ENCODE measurements at regions not wholly inside any gene's neighbourhood (a gene's known extent, or its start where the extent isn't known, plus 50 kb on each side); places are given as distances from the start of the nearest gene placed in this dataset.

DNA sequence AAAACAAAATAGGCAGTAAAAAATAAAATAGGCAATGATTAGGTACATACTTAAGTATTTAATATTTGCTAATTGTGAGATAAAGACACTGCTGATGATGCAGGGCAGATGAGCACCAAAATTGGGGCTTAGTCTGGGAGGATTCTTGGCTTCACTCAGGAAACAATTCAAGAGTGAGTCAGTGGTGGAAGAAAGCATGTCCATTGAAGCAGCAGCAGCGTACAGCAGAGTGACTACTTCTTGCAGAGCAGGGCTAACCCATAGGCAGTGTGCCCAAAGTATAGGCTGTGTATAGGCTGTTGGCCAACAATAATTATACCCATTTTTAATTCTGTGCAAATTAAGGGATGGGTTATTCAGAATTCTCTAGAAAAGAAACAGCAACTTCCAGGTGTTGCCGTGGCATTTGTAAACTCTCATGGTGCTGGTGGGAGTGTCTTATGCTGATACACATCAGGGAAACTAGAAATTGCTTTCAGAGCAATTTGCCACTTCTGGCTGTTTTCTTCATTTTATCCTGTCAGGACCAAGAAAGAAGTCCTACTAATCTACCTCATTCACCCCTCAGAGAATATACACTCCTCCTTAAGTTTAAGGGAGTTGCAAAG lies 317.3 kb upstream of the NAALADL2 start:
- Histone ChIP-seq H3K36me3 (no peaks in the 10 kb centered on the region), H3K4me1 (no peaks in the 10 kb centered on the region), H3K27ac (no peak overlapping the region), H3K27me3 (no peaks in the 10 kb centered on the region), H3K9me3 (no peaks in the 10 kb centered on the region), H3K4me3 (no peak overlapping the region)
- ATAC-seq, result no peak
- no peak for DNase-seq
- TF ChIP-seq POLR2A (IDR thresholded peaks at IDR 0.05), result no peak
- TF ChIP-seq, protein P1, sequence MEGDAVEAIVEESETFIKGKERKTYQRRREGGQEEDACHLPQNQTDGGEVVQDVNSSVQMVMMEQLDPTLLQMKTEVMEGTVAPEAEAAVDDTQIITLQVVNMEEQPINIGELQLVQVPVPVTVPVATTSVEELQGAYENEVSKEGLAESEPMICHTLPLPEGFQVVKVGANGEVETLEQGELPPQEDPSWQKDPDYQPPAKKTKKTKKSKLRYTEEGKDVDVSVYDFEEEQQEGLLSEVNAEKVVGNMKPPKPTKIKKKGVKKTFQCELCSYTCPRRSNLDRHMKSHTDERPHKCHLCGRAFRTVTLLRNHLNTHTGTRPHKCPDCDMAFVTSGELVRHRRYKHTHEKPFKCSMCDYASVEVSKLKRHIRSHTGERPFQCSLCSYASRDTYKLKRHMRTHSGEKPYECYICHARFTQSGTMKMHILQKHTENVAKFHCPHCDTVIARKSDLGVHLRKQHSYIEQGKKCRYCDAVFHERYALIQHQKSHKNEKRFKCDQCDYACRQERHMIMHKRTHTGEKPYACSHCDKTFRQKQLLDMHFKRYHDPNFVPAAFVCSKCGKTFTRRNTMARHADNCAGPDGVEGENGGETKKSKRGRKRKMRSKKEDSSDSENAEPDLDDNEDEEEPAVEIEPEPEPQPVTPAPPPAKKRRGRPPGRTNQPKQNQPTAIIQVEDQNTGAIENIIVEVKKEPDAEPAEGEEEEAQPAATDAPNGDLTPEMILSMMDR (IDR thresholded peaks at IDR 0.05 in 4 of 5, conservative IDR thresholded peaks at IDR 0.05 in 1 of 5), result no peak
- intact Hi-C loops (cut with DNase I; ENCODE audit: low total_unique reads), result no loop called here
- in situ Hi-C loops (cut with MboI; ENCODE audit: low sequenced_read_pairs in 4 of 4), result no loop called here

DNA sequence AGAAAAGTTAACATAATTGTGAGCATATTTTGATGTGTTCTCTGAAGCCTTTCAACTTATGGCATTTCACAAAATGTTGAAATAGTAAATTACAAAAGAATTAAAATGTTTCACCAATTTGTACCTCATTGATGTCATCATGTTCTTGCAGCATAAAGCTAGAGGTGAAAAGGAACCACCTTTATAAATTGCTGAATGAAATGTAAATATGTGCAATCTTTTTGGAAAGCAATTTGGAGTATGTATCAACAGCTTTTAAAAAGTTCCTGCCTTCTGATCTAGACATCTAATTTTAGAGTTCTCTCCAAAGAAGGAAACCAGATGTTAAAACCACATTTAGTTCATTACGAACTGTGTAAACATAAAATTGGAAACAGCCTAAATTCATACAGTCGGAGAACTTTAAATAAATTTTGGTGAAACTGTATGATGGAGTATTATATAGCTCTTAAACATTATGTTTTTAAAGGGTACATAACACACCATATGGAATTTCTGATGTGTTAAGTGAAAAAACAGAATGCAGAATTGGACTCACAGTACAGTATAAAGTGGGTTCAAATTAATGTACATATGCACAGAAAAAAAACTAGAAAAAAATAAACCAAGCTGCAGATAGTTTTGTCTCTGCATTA lies 311.2 kb upstream of the NAALADL2 start:
- H3K4me3 ChIP-seq, result no peak overlapping the region
- DNase-seq, result no peak
- TF ChIP-seq POLR2A (IDR thresholded peaks at IDR 0.05), result no peak
- TF ChIP-seq, protein P1 (IDR thresholded peaks at IDR 0.05 in 4 of 5, conservative IDR thresholded peaks at IDR 0.05 in 1 of 5), result no peak
- H3K27ac ChIP-seq, result no peak overlapping the region
- H3K9me3 ChIP-seq, result no peaks in the 10 kb centered on the region
- H3K27me3 ChIP-seq, result no peaks in the 10 kb centered on the region
- no peaks in the 10 kb centered on the region for H3K36me3 ChIP-seq
- H3K4me1 ChIP-seq, result peaks cover 6 to 7% of the 10 kb centered on the region in 2 donors
- ATAC-seq, result no peak
- in situ Hi-C loops (cut with MboI; ENCODE audit: low sequenced_read_pairs in 4 of 4) (no loop called here), intact Hi-C loops (cut with DNase I; ENCODE audit: low total_unique reads) (no loop called here)

DNA sequence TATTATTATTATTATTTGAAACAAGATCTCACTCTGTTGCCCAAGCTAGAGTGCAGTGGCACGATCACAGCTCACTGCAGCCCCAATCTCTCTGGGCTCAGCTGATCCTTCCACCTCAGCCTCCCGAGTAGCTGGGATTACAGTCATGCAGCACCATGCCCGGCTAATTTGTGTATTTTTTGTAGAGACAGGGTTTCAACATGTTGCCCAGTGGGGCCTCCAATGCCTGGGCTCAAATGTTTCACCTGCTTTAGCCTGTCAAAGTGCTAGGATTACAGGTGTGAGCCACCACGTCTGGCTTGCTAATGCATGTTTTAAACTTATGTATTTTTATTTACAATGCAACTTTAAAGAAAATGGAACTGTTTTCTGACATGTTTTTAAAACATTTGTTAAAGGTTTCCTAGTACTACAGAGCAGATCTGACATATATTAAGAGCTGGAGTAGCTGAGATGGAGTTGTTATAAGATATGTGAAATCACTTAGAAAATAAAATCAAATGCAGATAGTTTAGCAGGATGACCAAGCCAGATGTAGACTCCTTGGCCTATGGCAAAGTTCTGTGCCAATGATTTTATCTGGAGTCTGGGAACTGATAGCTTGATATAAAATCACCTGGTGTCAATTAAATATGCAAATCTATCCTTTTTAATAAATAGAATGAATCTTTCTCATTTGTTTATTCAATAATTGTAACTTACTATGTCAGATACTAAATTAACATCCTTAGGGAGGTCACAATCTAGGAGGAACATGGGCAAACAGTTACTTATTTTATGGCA lies 310.1 kb upstream of the NAALADL2 start:
- H3K27me3 ChIP-seq, result no peaks in the 10 kb centered on the region
- no peaks in the 10 kb centered on the region for H3K9me3 ChIP-seq
- in situ Hi-C loops (cut with MboI; ENCODE audit: low sequenced_read_pairs in 4 of 4), result no loop called here
- DNase-seq (no peak), ATAC-seq (no peak)
- H3K36me3 ChIP-seq, result no peaks in the 10 kb centered on the region
- intact Hi-C loops (cut with DNase I; ENCODE audit: low total_unique reads), result no loop called here
- H3K27ac ChIP-seq, result no peak overlapping the region
- no peak for TF ChIP-seq POLR2A (IDR thresholded peaks at IDR 0.05)
- TF ChIP-seq, protein P1 (IDR thresholded peaks at IDR 0.05 in 4 of 5, conservative IDR thresholded peaks at IDR 0.05 in 1 of 5), result no peak
- peaks cover 6 to 7% of the 10 kb centered on the region in 2 donors for H3K4me1 ChIP-seq
- H3K4me3 ChIP-seq, result no peak overlapping the region

DNA sequence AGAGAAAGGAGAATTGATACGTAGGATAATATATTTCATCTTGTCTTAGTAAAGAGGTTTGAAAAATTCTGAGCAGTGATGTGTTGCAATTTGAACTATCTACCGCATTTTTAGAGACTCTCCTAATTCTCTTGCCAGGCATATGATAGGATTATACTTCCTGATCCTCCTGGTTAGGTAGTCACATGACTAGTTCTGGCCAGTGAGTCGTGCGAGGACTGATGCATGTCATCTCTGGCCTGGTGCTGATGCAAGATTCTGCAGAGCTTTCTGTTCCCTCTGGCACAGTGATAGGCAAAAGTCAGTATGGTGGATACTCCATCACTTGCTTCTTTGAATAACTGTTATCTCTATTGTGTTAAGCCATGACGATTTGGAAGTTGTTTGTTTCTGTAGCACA lies 277.6 kb upstream of the NAALADL2 start:
- H3K27ac ChIP-seq, result no peak overlapping the region
- no peak overlapping the region for H3K4me3 ChIP-seq
- H3K9me3 ChIP-seq, result no peaks in the 10 kb centered on the region
- no peak for ATAC-seq
- in situ Hi-C loops (cut with MboI; ENCODE audit: low sequenced_read_pairs in 4 of 4), result no loop called here
- intact Hi-C loops (cut with DNase I; ENCODE audit: low total_unique reads), result no loop called here
- H3K4me1 ChIP-seq, result no peaks in the 10 kb centered on the region
- H3K27me3 ChIP-seq, result no peaks in the 10 kb centered on the region
- no peaks in the 10 kb centered on the region for H3K36me3 ChIP-seq
- DNase-seq, result no peak
- TF ChIP-seq, protein P1 (IDR thresholded peaks at IDR 0.05 in 4 of 5, conservative IDR thresholded peaks at IDR 0.05 in 1 of 5), result no peak
- TF ChIP-seq POLR2A (IDR thresholded peaks at IDR 0.05), result no peak

All from gastrocnemius medialis (tissue), 4 donors.